NCI-H146 treated with DMSO at 0.1 percent for 48 hours (cell line): ENCODE measurements at regions not wholly inside any gene's neighbourhood (a gene's known extent, or its start where the extent isn't known, plus 50 kb on each side); places are given as distances from the start of the nearest gene placed in this dataset.

Experiments
- DNase-seq: peaks from one replicate; lab custom pipeline; 2025; ENCODE audit not compliant: unreplicated experiment; lab: John Stamatoyannopoulos, UW

GRCh38 chr5:135236228-135236907, 162.7 kb downstream of the MACROH2A1 start:
- no peak for DNase-seq

GRCh38 chr5:135235551-135236227, 163.3 kb downstream of the MACROH2A1 start:
- DNase-seq = no peak

GRCh38 chr5:135234666-135235401, 164.2 kb downstream of the MACROH2A1 start:
- no peak for DNase-seq

- no peak for DNase-seq
Observed at GRCh38 chr5:135234242-135234641, 164.8 kb downstream of the MACROH2A1 start.

- no peak for DNase-seq
Observed at GRCh38 chr5:135233477-135233876, 165.6 kb downstream of the MACROH2A1 start.

GRCh38 chr5:135232958-135233357, 166.1 kb downstream of the MACROH2A1 start:
- DNase-seq = no peak

- no peak for DNase-seq
Observed at GRCh38 chr5:135231289-135231688, 167.7 kb downstream of the MACROH2A1 start.

- DNase-seq = no peak
Observed at GRCh38 chr5:135230251-135230925, 168.6 kb downstream of the MACROH2A1 start.

GRCh38 chr5:135229679-135230132, 169.3 kb downstream of the MACROH2A1 start:
- DNase-seq = no peak

GRCh38 chr5:135229122-135229521, 169.9 kb downstream of the MACROH2A1 start:
- DNase-seq = no peak

- no peak for DNase-seq
Observed at GRCh38 chr5:135228222-135228621, 170.8 kb downstream of the MACROH2A1 start.

- DNase-seq = no peak
Observed at GRCh38 chr5:135227064-135228022, 171.7 kb downstream of the MACROH2A1 start.

- no peak for DNase-seq
Observed at GRCh38 chr5:135225856-135226560, 173.0 kb downstream of the MACROH2A1 start.

GRCh38 chr5:135223891-135224625, 175.0 kb downstream of the MACROH2A1 start:
- DNase-seq = no peak

- DNase-seq = no peak
Observed at GRCh38 chr5:135223404-135223803, 175.6 kb downstream of the MACROH2A1 start.

- no peak for DNase-seq
Observed at GRCh38 chr5:135222771-135223170, 176.3 kb downstream of the MACROH2A1 start.

- no peak for DNase-seq
Observed at GRCh38 chr5:135222171-135222681, 176.8 kb downstream of the MACROH2A1 start.

GRCh38 chr5:135221696-135222095, 177.3 kb downstream of the MACROH2A1 start:
- no peak for DNase-seq

GRCh38 chr5:135221187-135221473, 177.9 kb downstream of the MACROH2A1 start:
- DNase-seq = no peak
